GM12892 (cell line): ENCODE measurements at regions not wholly inside any gene's neighbourhood (a gene's known extent, or its start where the extent isn't known, plus 50 kb on each side); places are given as distances from the start of the nearest gene placed in this dataset.

ENCODE experiments used
- POLR2A ChIP-seq: IDR thresholded peaks from 2 replicates; pipeline ENCODE4 v1.6.1; 2011; ENCODE audit warnings: low read depth, low read length, control low read depth
- POLR2AphosphoS5 ChIP-seq: IDR thresholded peaks from 2 replicates; pipeline ENCODE4 v1.6.1; 2011; ENCODE audit warnings: low read depth, low read length, control low read depth
- TAF1 ChIP-seq: IDR thresholded peaks from 2 replicates; pipeline ENCODE4 v1.6.1; 2011; ENCODE audit warnings: low read depth, mild to moderate bottlenecking, control low read depth, low read length, borderline replicate concordance

DNA sequence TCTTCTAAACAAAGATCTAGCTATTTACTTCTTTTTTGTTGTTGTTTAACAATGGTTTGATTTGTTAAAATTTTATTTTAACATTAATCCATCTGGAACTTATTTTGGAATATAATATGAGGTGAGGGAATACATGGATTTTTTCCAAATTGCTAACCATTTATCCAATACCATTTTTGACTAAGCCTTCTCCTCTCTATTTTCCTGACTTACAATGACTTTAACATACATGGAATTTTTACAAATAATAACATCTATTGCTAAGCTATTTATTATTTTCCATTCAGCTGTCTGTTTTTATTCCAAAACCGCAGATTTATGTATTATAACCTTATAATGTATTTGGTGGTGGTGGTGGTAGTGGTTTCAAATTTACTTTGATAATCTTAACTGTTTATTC, 420.3 kb upstream of the ADGRL2 start:
- TF ChIP-seq POLR2AphosphoS5: no peak
- no peak for TF ChIP-seq POLR2A
- no peak for TF ChIP-seq TAF1
